Right lobe of liver (tissue), 6 donors: ENCODE measurements at regions not wholly inside any gene's neighbourhood (a gene's known extent, or its start where the extent isn't known, plus 50 kb on each side); places are given as distances from the start of the nearest gene placed in this dataset.

ENCODE experiments used
- ATAC-seq, 4 donors: fragments of 200-7000 bp; cut with Tn5 transposase; one replicate each; pipeline ENCODE4 v1.9.1; 2020; ENCODE audit warnings: mild to moderate bottlenecking in 4 of 4, moderate library complexity in 4 of 4
- DNase-seq, 3 donors: peaks; one replicate each; pipeline ENCODE4 v3.0.0-alpha.2; 2020
- H3K27ac ChIP-seq, 3 donors: fragments of 200-600 bp; one replicate each; pipeline ENCODE4 v1.8.0; 2022
- H3K27me3 ChIP-seq, 2 donors: fragments of 200-600 bp; one replicate each; pipeline ENCODE4 v1.8.0; 2022
- H3K36me3 ChIP-seq, 4 donors: fragments of 200-600 bp; sonication (generic) in 1 of 4; one replicate each; pipeline versions ENCODE4 v1.5.1 to v1.8.0; 2017 to 2022; ENCODE audit warnings: control low read depth in 1 of 4
- H3K4me1 ChIP-seq, 4 donors: fragments of 200-600 bp; sonication (generic) in 1 of 4; one replicate each; pipeline versions ENCODE4 v1.5.1 to v1.8.0; 2017 to 2022; ENCODE audit warnings: control low read depth in 1 of 4
- H3K4me3 ChIP-seq, 3 donors: fragments of 200-600 bp; one replicate each; pipeline ENCODE4 v1.8.0; 2022
- H3K9me3 ChIP-seq, 4 donors: fragments of 200-600 bp; sonication (generic) in 1 of 4; one replicate each; pipeline versions ENCODE4 v1.5.1 to v1.8.0; 2017 to 2022; ENCODE audit warnings: control low read depth in 1 of 4
- CTCF ChIP-seq, 4 donors: fragments of 200-600 bp in 3 of 4; fragments of 450-650 bp in 1 of 4; IDR thresholded peaks; one replicate each; pipeline versions ENCODE4 v1.5.1 to v1.8.0; 2016 to 2022; ENCODE audit warnings: antibody characterized with exemption in 4 of 4, mild to moderate bottlenecking in 2 of 4
- POLR2A ChIP-seq: fragments of 450-650 bp; IDR thresholded peaks from one replicate; pipeline ENCODE4 v1.6.1; 2017; ENCODE audit warnings: antibody characterized with exemption, mild to moderate bottlenecking
- WGBS: methylation state at CpG from one replicate; pipeline ENCODE4 v1.1.6; 2018; ENCODE audit warnings: low coverage, low lambda C conversion rate; ENCODE audit not compliant: insufficient coverage; ENCODE audit errors: missing lambda C conversion rate; 5-methylcytosine and 5-hydroxymethylcytosine counted together
- intact Hi-C, 2 donors: fragments of 100-400 bp; cut with DNase I; formaldehyde crosslinking; loops; one replicate each; pipeline versions ENCODE4 v1.11.2 to v1.14.1; 2022
- donor health status: DM: no; HTN: yes; CAD: no.
- donor health status: DM: no; HTN: no; CAD: no.
- donor health status: DM: no; HTN: no; CAD: no.
- donor health status: DM: no; HTN: yes; CAD: no.
- donor health status: DM: no; HTN: yes; CAD: no.

- no peak overlapping the region for H3K4me3 ChIP-seq
- WGBS: 80% methylated on average over 1 of the region's 1 CpG
- no peak for ATAC-seq
- intact Hi-C loops: no loop called here
- H3K9me3 ChIP-seq: no peaks in the 10 kb centered on the region
- no peak for DNase-seq
- no peaks in the 10 kb centered on the region for H3K4me1 ChIP-seq
- H3K36me3 ChIP-seq: no peaks in the 10 kb centered on the region
- TF ChIP-seq POLR2A: no peak
- TF ChIP-seq CTCF (IDR thresholded peaks at IDR 0.05): no peak
- H3K27ac ChIP-seq: no peak overlapping the region
- H3K27me3 ChIP-seq: no peaks in the 10 kb centered on the region
Measured at GRCh38 chr10:65291286-65291685, 1634.5 kb upstream of the LRRTM3 start.

- no peaks in the 10 kb centered on the region for H3K9me3 ChIP-seq
- H3K36me3 ChIP-seq: no peaks in the 10 kb centered on the region
- no peaks in the 10 kb centered on the region for H3K27me3 ChIP-seq
- ATAC-seq: peak in 3 of 4 donors; percentile 24 to 81 (median 69)
- 58% methylated on average over 3 of the region's 3 CpGs for WGBS
- H3K4me3 ChIP-seq: no peak overlapping the region
- no peak overlapping the region for H3K27ac ChIP-seq
- no peaks in the 10 kb centered on the region for H3K4me1 ChIP-seq
- DNase-seq: no peak
- intact Hi-C loops: no loop called here
- TF ChIP-seq POLR2A: no peak
- no peak for TF ChIP-seq CTCF (IDR thresholded peaks at IDR 0.05)
Measured at GRCh38 chr10:65292551-65292950, 1633.3 kb upstream of the LRRTM3 start.

GRCh38 chr10:65294329-65294728 lies 1631.5 kb upstream of the LRRTM3 start:
- H3K9me3 ChIP-seq: no peaks in the 10 kb centered on the region
- intact Hi-C loops: no loop called here
- no peaks in the 10 kb centered on the region for H3K36me3 ChIP-seq
- 0% methylated on average over 1 of the region's 1 CpG for WGBS
- no peaks in the 10 kb centered on the region for H3K4me1 ChIP-seq
- no peak for TF ChIP-seq POLR2A
- TF ChIP-seq CTCF (IDR thresholded peaks at IDR 0.05): no peak
- no peak for DNase-seq
- peak in 3 of 4 donors; percentile 23 to 77 (median 51) for ATAC-seq
- no peaks in the 10 kb centered on the region for H3K27me3 ChIP-seq
- H3K27ac ChIP-seq: no peak overlapping the region
- H3K4me3 ChIP-seq: no peak overlapping the region

GRCh38 chr10:65301181-65301580 lies 1624.7 kb upstream of the LRRTM3 start:
- WGBS: 71% methylated on average over 3 of the region's 3 CpGs
- Histone ChIP-seq H3K4me1 (no peaks in the 10 kb centered on the region), H3K27me3 (no peaks in the 10 kb centered on the region), H3K27ac (no peak overlapping the region), H3K4me3 (no peak overlapping the region), H3K36me3 (no peaks in the 10 kb centered on the region), H3K9me3 (no peaks in the 10 kb centered on the region)
- TF ChIP-seq CTCF (IDR thresholded peaks at IDR 0.05): no peak
- no peak for TF ChIP-seq POLR2A
- ATAC-seq: no peak
- intact Hi-C loops: no loop called here
- DNase-seq: no peak

- no peak overlapping the region for H3K27ac ChIP-seq
- H3K4me1 ChIP-seq: no peaks in the 10 kb centered on the region
- H3K27me3 ChIP-seq: no peaks in the 10 kb centered on the region
- intact Hi-C loops: no loop called here
- no peaks in the 10 kb centered on the region for H3K9me3 ChIP-seq
- ATAC-seq (no peak), DNase-seq (no peak)
- TF ChIP-seq CTCF (IDR thresholded peaks at IDR 0.05) (no peak), POLR2A (no peak)
- no peak overlapping the region for H3K4me3 ChIP-seq
- 58% methylated on average over 2 of the region's 2 CpGs for WGBS
- no peaks in the 10 kb centered on the region for H3K36me3 ChIP-seq
Measured at GRCh38 chr10:65306201-65306600, 1619.6 kb upstream of the LRRTM3 start.
